DND-41 (cell line): ENCODE measurements at regions not wholly inside any gene's neighbourhood (a gene's known extent, or its start where the extent isn't known, plus 50 kb on each side); places are given as distances from the start of the nearest gene placed in this dataset.

Experiments used
- CTCF ChIP-seq: IDR thresholded peaks from 2 replicates; pipeline ENCODE4 v1.5.1; 2012; ENCODE audit warnings: borderline replicate concordance, low read length, moderate library complexity, mild to moderate bottlenecking; ENCODE audit not compliant: poor library complexity, severe bottlenecking; ENCODE audit errors: extremely low read depth
- EZH2 ChIP-seq: IDR thresholded peaks from 3 replicates; pipeline ENCODE4 v1.6.1; 2012; ENCODE audit warnings: borderline replicate concordance, low read depth, mild to moderate bottlenecking, moderate library complexity, low read length, inconsistent platforms; ENCODE audit not compliant: severe bottlenecking

- TF ChIP-seq EZH2 (no peak), CTCF (no peak)
Observed at GRCh38 chr16:65570261-65570660, 448.4 kb upstream of the CDH11 start.
